GM19468 (cell line): ENCODE measurements at regions not wholly inside any gene's neighbourhood (a gene's known extent, or its start where the extent isn't known, plus 50 kb on each side); places are given as distances from the start of the nearest gene placed in this dataset.

Experiments
- ATAC-seq: cut with Tn5 transposase; IDR thresholded peaks from one replicate; pipeline ENCODE4 v1.9.1; 2021; ENCODE audit warnings: mild to moderate bottlenecking, moderate library complexity, moderate number of reproducible peaks; ENCODE audit not compliant: unreplicated experiment; ENCODE audit errors: extremely low read depth

DNA sequence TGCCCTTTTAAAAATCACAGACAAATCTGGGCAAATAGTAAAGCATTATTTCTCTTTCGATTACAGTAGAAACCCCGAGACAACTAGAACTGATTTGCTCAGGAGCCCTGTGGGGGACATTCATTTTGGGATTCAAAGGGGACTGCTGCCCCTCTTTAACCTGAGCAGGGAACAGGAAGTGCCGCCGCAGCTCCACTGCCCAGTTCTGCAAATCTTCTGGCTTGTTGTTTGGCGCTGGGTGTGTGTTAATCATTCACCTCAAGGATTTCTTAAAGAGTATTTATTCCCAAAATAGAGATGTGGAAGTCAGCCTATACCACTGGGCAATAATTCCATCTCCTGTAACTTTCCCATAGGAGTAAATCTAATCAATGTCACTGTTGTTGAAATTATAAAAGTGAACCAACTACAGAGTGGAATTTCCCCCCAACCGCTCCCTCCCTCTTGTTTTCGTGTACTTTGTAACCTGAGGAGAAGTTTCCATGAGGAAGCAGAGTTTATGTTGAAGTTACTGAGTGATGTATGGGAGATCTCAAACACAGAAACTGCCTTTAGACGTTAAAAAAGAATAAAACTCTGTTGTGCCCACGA is 515.8 kb downstream of the KLF12 start:
- ATAC-seq: no peak

DNA sequence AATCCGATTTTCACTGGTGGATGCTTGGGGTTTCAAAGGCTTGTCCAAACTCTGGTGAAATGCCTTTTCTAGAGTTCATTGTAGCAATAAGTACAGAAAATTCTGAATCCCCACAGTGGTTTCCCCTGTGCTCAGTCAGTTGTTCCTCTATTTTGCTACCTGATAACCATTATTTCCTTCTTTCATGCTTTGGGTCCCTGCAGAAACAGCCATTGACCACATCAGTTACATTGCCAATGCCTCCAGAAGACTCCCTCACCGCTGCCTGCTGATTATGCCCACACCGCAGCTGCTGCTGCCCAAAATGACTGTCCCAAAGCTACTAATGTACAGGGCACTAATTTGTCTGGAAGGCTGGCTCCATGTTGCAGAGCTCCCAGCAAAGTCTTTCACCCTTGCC is 517.3 kb downstream of the KLF12 start:
- no peak for ATAC-seq

DNA sequence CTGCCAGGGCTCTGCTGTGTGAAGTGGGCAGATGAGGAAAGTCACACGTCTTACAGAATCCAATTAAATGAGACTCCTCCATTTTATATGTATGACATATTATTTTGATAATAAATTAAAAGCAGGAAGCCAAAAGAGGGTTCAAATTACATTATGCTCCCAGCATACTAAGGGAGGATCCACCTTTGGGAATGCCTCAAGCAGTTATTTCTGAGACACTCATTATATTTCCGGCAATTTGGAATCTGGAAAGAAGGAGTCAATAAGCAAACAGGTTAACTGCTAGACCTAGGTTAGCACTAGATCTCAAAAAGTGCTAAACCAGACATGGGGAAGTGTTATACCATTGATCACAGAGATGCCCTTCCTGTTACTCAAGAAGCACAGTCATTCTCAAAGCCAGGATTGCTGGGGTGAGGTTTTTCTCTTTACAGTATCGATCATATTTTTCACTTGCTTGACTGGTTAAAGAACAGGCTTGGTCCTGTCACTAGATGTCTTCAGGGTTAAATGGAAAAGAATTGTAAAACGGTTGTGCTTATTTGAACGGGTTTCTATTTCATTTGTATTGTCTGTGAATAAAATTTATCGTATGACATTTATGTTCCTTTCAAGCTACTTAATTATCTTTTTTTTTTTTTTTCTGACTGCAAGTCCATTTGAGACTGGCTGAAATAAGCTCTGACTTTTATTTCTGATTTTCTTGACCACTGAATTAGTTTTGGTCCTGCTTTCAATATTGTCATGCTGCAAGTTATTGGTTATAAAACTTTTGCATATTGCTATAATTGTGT is 523.2 kb downstream of the KLF12 start:
- ATAC-seq: no peak

DNA sequence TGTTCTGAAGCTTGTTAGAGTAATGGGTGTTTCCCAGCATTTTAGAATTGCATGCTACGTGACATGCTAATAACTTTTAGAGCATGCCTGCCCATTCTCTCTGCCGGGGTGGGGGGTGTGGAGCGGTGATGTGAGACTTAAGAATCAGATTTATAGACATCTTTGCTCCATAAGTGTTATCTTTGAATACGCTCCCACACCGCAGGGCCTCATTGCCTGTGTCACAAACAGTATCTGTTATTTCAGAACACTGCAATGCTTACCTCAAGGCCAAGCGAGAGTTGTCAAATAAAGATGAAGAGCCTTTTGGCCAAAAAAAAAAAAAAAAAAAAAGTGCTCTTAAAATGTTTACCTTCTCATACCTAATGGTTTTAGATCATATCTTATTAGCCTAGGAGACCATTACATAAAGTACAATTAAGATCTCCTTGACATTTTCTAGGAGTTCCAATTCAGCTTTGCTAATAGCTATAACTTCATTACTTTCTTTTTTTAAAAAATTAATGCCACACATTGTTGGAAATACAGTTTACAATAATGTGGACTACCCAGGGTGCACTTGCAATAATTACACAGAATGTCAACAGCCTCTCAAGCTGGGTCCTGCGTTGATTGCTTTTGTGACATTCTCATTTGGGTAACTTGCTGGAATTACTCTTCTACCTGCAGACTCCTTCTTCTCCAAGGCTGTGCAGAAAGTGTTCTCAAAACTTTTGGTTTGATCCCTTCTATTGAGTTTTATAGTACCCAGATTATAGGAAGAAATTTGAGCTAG is 525.3 kb downstream of the KLF12 start:
- no peak for ATAC-seq

DNA sequence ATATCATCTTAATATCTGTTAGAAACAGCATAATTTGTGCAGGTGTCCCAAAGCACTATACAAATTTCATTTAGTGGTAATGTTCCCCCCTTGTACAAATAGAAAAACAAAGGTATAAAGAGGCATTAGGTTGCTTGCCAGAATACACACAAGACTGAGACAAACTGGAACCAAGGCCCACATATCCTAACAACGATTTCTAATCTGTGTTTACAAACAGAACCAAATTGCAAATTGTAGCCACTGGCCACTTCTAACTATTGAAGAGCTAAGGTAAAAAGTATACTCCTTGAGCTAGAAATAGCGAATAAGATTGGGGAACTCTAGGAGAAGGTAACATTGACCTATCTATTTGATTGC is 526.1 kb downstream of the KLF12 start:
- ATAC-seq: no peak

DNA sequence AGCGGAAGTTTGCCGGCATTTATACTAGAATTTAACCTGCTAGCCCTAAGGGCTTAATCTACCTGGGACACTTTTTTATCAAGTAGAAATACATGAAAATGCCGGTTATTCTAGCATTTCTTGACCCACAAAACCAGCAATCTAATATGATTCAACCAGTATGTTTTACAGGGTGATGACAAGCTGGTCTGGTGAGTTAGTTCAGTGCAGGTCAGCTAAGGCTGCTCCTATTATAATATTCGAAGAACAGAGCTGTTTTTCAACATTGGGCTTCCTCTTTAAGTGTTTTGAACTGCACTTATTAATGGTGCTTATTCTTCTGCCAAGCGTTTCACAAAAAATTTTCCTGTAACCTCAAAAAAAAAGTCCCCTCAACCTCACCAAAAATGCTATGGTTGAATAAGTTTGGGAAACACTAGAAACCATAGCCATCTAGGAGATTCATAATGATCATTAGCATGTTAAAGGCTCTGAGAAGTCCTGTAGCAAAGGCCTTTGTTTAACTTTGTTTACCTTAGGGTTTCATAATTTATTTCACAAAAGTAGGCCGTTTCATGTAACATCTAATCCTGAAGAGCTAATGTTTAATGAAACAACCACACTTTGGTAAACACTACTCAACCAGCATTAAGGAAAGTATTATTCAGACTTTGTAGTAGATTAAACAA is 526.6 kb downstream of the KLF12 start:
- ATAC-seq: no peak

DNA sequence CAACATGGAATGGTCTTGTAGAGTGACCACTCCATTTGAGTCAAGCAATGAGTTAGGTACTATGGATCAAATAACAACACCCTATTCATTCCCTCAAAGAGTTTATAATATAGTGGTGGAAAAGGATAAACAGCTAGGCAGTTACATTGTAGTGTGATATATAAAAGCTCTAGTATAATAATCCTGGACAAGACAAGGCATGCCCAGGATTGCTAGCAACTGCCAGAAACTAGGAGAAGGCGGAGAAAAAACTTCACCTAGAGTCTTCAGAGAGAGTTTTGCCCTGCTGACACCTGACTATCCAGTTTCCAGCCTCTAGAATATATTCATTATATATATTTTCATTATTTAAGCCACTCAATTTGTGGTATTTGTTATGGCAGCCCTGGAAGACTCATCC is 530.6 kb downstream of the KLF12 start:
- no peak for ATAC-seq

DNA sequence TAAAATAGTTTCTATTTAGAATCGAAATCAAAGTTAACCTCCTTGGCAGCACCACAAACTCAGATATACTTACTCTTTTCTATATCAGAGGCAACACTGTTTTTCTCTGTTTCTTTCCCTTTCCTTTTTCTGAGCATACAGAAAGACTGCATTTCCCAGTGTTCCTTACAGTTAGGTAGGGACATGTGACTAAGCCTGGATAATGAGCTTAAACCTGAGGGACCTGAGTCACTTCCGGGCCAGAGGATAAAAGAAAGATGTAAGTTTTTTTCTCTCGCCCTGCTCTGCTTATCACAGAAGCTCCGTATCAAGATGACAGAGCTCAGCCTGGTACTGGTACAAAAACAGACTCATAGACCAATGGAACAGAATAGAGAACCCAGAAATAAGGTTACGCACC is 531.9 kb downstream of the KLF12 start:
- ATAC-seq: no peak

DNA sequence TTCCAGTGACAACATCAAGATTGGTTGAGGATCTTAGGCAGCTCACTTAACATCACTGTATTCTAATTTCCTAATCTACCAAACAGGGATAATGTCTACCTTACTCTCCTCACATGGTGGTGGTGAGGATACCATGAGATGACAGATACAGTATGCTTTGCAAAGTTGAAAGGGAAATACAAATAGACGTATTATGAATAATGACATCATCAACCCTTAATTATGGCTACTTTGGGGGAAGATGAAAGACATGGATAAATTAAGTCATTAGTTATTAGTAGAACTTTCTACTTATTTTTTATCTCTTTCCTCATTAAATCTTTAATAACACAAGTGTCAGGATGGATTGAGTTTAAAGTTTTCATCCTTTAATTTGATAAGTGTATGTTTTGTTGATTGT is 532.5 kb downstream of the KLF12 start:
- ATAC-seq: no peak

DNA sequence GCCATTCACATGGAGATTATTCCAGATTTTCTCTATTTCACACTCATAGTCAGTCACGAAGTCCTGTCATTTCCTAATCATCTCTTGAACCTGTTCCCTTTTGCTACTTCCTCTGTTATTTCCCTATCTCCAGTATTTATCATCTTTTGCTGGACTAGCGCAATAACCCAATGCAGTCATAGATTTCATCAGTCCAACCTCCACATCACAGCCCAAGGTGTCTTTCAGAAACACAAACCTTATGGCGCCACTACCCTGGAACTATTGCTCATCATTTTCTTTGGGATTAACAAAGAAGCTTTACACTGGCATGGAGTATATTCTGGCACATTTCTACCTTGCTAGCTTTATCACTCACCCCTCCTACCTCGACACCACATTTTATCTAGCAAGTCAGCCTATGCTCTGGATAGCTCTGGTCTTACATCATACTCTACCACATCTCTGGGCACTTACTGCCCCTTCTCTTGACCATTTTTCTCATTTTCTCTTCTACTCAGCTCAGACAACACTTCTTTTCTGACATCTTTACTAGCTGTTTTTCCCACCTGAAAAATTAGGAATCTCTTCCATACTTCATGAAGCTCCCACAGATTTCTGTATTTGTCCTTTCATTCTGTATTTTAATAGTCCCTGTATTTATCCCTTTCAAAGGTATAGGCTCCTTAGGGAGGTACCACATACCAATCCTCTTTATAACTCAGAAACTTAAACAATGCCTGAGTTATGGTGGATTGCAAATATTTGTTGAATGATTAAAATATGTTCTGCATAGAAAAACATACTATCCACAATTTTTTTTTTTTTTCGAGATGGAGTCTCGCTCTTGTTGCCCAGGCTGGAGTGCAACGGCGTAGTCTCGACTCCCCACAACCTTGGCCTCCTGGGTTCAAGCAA is 534.7 kb downstream of the KLF12 start:
- ATAC-seq: no peak

DNA sequence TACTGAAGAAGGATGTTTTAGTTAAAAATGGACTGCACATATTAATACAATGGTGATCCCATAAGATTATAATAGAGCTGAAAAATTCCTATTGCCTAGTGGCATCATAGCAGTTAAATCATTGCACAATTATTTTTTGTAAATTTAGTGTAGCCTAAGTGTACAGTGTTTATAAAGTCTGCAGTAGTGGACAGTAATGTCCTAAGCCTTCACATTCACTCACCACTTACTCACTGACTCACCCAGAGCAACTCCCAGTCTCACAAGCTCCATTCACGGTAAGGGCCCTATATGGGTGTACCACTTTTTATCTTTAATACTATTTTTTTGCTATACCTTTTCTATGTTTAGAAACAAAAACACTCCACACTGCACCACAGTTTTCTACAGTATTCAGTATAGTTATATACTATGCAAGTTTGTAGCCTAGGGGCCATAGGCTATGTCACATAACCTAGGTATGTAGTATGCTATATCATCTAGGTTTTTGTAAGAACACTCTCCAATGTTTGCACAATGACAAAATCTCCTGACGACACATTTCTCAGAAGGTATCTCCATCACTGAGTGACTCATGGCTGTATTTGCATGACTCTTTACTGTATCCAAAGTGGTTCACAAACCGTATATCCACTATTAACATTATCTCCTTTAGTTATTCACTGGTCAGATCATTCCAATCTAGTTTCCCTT is 536.0 kb downstream of the KLF12 start:
- ATAC-seq: no peak

DNA sequence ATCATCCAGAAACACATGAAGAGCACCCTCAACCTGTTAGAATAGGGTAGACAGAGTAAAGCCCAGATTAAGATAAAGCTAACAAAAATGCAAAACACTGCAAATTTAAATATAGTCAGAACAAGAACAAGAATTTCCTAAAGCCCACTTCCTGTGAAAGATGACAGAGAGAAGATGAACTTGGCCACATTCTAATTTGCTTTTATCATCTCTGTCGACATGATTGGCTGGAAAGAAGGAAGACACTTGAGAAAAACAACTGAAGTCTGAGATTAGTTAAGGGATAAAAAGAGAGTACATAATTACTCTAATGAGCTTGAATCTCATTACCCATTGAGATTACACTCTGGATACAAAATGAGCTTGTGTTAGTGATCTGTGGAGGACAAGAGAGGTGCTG is 537.6 kb downstream of the KLF5 start:
- ATAC-seq: no peak

DNA sequence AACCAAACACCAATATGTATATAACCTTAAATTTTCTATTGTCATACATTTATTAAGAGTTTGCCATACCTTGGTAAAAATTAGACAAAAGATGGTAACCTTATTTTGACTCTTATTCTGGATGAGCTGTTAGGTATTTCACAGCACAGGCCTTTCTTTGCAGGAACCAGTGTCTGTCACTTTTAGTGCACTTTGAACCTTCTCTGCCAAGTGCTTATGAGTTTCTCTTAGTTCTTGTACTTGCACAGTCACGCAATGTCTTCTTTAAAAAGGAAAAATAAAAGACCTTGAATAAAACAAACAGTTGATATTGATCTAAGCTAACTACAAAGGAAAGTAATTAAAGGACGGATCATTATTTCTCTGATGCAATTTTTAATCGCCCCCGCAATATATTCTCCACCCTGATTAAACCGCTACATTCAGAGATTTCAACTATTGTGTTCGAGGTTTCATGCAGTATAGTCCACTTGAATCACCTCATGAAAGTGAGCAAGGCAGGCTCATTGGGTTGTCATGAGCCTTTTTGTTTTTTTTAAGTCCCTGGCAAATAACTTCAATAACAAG is 534.5 kb downstream of the KLF5 start:
- ATAC-seq: no peak

DNA sequence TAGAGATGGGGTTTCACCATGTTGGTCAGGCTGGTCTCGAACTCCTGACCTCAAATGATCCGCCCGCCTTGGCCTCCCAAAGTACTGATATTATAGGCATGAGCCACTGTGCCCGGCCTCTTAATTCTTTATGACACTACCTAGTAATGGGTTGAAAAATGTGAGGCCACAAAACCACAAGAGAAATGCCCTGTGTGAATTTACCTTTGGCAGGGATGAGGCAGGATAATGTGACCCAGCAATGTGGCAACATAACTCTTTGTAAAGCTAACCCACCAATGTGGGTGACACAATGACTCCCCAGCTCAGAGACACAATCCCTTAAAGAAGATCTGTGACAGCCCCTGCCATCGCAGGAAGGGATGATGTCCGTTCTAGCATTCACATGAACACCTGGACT is 533.1 kb downstream of the KLF5 start:
- ATAC-seq: no peak

DNA sequence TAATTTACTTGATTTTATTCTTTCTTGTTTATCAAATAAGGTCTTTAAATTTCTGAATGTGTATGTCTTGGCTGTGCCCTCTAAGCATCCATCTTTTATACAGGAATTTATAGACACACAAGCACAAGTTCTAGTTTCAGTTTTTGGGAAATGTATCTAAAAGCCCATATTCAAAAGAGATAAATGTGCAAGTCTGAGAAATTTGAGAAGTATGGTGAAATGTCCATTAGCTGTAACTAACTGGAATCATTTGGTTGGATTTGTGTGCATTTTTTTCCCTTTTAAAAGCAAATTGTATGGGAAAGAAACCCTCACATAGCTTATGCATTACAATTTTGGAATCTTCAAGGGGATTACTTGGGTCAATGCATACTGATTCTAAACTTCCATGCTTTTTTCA is 532.0 kb downstream of the KLF5 start:
- no peak for ATAC-seq

DNA sequence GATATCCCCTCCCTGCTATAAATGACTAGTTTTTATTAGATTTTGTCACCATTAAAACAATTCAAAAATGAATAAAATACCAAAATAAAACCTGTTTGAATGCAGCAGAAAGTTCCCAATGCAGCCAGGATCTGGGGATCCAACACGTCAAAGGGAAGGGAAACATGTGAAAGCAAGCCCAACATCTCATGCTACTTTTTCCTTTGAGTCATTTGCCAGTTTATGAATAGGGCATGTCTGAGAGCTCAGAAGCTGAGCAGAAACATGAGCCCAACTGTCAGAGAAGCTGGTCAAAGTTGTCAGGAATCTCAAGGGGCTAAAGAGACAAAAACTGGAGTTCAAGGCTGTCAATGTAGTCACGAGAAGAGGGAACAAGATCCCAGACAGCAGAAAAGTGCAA is 526.4 kb downstream of the KLF5 start:
- no peak for ATAC-seq

DNA sequence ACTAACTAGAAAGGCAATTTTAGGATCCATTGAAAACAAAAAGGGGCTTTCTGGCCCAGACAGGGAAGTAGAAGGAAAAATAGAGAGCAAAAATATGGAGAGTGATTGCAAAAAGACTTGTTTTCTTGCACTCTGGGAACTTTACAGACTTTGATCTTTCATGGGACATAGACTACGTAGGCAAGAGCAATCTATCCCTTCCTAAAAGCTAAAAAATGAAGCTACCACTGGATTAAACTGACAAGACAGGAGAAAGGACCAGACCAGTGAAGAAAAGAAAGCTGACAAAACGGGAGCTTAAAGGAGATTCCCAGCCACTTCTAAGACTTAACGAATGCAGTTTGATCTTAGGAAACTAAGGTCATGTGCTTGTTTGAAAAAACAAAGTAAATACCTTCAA is 524.5 kb downstream of the KLF5 start:
- ATAC-seq: no peak

DNA sequence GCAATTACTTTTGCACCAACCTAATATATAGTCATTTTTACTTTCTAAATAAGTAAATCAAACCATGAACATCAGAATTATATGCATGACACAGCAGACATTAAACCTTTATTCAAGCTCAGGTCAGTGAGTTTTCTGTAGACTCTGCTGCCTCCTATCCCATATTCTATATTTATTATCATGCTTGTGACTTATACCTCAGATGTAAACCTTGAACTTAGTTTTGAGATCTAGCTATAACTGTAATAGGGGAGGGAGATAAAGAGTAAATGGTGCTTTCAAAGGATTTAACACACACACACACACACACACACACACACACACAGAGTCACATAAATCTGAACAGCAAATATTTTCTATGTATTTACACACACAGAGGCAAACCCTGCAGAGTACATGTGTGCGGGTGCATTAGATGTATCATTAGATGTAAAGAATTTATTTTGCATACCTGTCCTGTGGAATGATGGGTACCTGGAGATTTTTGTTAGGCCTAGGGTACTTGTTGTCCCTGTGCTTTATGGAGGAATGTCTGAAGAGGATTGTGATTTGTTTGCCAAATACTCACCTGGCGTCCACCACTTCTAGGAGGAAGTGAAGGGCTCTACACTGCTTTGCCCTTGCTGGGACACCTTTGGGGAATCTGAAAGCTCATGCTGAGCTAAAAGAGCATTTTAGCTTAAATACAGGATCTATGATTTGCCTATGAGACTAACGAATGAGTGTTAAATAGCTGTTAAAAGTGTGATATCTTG is 521.9 kb downstream of the KLF5 start:
- ATAC-seq: no peak
